ENCODE measurements at regions not wholly inside any gene's neighbourhood (a gene's known extent, or its start where the extent isn't known, plus 50 kb on each side); places are given as distances from the start of the nearest gene placed in this dataset.

DNA sequence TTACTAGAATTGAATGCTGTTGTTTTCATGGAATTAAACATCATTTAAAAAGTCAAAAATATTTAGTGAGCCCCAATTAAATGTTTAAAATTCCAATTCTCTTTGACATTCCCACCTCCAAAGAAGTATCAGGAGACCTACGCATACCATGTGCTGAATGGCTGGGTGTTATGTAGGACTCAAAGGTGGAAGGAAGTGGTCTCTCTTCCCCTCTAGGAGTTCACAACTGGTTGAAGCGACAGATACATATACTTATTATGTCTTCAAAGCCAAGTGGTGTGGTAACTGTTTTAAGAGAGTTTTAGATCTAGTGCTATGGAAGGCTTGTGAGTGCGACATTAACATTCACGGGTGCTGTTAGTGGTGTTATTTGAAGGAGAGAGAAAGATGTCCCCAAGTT lies 464.0 kb downstream of the ATP23 start:
- intact Hi-C loops (cut with micrococcal nuclease; ENCODE audit: unreplicated experiment) = no loop called here

DNA sequence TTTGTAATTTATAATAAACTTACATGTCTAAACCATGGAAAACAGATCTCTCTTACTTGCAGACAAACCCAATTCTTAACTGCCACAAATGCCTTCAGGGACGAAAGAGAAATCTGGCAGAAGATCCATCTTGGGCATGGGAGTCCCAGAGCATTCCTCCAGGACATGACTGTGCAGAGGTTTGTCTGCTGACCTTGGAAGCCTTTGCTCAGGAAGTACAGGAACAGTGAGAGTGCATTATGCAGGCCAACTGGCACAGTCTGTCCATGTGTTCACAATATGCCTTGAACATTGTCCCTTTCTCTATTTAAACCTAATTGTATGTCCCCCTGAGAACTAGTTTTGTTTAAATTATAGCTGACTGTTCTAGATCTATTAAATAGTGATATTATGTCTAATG lies 467.1 kb downstream of the ATP23 start:
- DNase-seq (ENCODE audit: low read depth, low spot score) (no peak), ATAC-seq (no peak)
- in situ Hi-C loops (cut with HindIII; ENCODE audit: low pct_unique_long_range_greater_than_20kb, low sequenced_read_pairs) = no loop called here
- TF ChIP-seq POLR2AphosphoS5 (IDR thresholded peaks at IDR 0.05; ENCODE audit: low read depth, low read length) (no peak), TCF7L2 (IDR thresholded peaks at IDR 0.05; ENCODE audit: low read depth, low read length) (no peak), REST (IDR thresholded peaks at IDR 0.05; ENCODE audit: insufficient read depth in 1 of 2, low read depth in 2 of 2, low read length in 1 of 2) (no peak), SIN3A (IDR thresholded peaks at IDR 0.05; ENCODE audit: borderline replicate concordance, insufficient read depth, low read depth, low read length) (no peak)
- TF ChIP-seq, protein P1, sequence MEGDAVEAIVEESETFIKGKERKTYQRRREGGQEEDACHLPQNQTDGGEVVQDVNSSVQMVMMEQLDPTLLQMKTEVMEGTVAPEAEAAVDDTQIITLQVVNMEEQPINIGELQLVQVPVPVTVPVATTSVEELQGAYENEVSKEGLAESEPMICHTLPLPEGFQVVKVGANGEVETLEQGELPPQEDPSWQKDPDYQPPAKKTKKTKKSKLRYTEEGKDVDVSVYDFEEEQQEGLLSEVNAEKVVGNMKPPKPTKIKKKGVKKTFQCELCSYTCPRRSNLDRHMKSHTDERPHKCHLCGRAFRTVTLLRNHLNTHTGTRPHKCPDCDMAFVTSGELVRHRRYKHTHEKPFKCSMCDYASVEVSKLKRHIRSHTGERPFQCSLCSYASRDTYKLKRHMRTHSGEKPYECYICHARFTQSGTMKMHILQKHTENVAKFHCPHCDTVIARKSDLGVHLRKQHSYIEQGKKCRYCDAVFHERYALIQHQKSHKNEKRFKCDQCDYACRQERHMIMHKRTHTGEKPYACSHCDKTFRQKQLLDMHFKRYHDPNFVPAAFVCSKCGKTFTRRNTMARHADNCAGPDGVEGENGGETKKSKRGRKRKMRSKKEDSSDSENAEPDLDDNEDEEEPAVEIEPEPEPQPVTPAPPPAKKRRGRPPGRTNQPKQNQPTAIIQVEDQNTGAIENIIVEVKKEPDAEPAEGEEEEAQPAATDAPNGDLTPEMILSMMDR (IDR thresholded peaks at IDR 0.05) = no peak
- H3K27me3 ChIP-seq (ENCODE audit: control insufficient read depth, insufficient read depth, low read length) = no peaks in the 10 kb centered on the region
- no TSS peak for BruUV-seq (replicated peaks)
- no peak overlapping the region for H3K27ac ChIP-seq (ENCODE audit: low read length)
- ChIA-PET CTCF (no interaction called here), POLR2A (no interaction called here)
- H3K4me1 ChIP-seq (ENCODE audit: control insufficient read depth, insufficient read depth, low read length) = no peaks in the 10 kb centered on the region; the same call in 1 of the 2 replicates
- intact Hi-C loops (cut with micrococcal nuclease; ENCODE audit: unreplicated experiment) = no loop called here
- H3K9me3 ChIP-seq (ENCODE audit: control insufficient read depth, insufficient read depth, low read depth, low read length) = no peaks in the 10 kb centered on the region
- no peak overlapping the region for H3K4me3 ChIP-seq (ENCODE audit: low read depth in 2 of 2, low read length in 2 of 2)
- H3K36me3 ChIP-seq (ENCODE audit: control insufficient read depth, insufficient read depth, low read length) = no peaks in the 10 kb centered on the region

More for the DNA sequence above, 464.0 kb downstream of the ATP23 start:
- no peaks in the 10 kb centered on the region for H3K27me3 ChIP-seq (ENCODE audit: control insufficient read depth, insufficient read depth, low read length)
- DNase-seq (ENCODE audit: low read depth, low spot score) (no peak), ATAC-seq (no peak)
- no peaks in the 10 kb centered on the region for H3K4me1 ChIP-seq (ENCODE audit: control insufficient read depth, insufficient read depth, low read length)
- no peak overlapping the region for H3K27ac ChIP-seq (ENCODE audit: low read length)
- CTCF ChIA-PET = no interaction called here
- no peak overlapping the region for H3K4me3 ChIP-seq (ENCODE audit: low read depth in 2 of 2, low read length in 2 of 2)
- POLR2A ChIA-PET = no interaction called here
- H3K36me3 ChIP-seq (ENCODE audit: control insufficient read depth, insufficient read depth, low read length) = no peaks in the 10 kb centered on the region
- peaks cover 9% of the 10 kb centered on the region for H3K9me3 ChIP-seq (ENCODE audit: control insufficient read depth, insufficient read depth, low read depth, low read length)
- in situ Hi-C loops (cut with HindIII; ENCODE audit: low pct_unique_long_range_greater_than_20kb, low sequenced_read_pairs) = no loop called here
- TF ChIP-seq TCF7L2 (IDR thresholded peaks at IDR 0.05; ENCODE audit: low read depth, low read length) (no peak), SIN3A (IDR thresholded peaks at IDR 0.05; ENCODE audit: borderline replicate concordance, insufficient read depth, low read depth, low read length) (no peak), REST (IDR thresholded peaks at IDR 0.05; ENCODE audit: insufficient read depth in 1 of 2, low read depth in 2 of 2, low read length in 1 of 2) (no peak), POLR2AphosphoS5 (IDR thresholded peaks at IDR 0.05; ENCODE audit: low read depth, low read length) (no peak)
- TF ChIP-seq, protein P1 (IDR thresholded peaks at IDR 0.05) = no peak
- BruUV-seq (replicated peaks) = no TSS peak

All from Panc1 (cell line).